ENCODE measurements at regions not wholly inside any gene's neighbourhood (a gene's known extent, or its start where the extent isn't known, plus 50 kb on each side); places are given as distances from the start of the nearest gene placed in this dataset.

DNA sequence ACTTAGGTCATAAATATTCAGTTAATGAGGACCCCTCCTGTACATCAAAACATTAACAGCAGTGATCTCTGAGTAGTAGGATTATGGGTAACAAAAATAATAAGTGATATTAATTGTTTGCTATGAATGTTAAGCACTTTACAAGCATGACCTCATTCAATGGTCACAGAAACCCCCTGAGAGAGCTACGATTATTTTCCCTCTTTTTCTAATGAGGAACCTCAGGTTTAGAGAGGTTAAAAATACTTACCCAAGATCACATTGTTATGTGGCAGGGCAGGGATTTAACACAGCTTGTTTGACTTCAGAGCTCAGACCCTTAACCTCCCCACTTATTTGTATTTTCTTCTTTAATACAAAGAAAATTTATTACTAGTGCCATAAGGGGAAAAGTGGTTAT lies 228.2 kb downstream of the TBL1XR1 start:
- H2AFZ ChIP-seq (ENCODE audit: low read depth, low read length): no peak overlapping the region
- Mint-ChIP-seq H3K36me3 (ENCODE audit: low read depth, unreplicated experiment) (no peaks in the 10 kb centered on the region), H3K9me3 (ENCODE audit: unreplicated experiment) (peaks cover 2% of the 10 kb centered on the region), H3K27me3 (ENCODE audit: low read depth, unreplicated experiment) (no peaks in the 10 kb centered on the region), H3K27ac (ENCODE audit: unreplicated experiment) (no peak overlapping the region), H3K4me1 (ENCODE audit: low read depth, unreplicated experiment) (peaks cover 14% of the 10 kb centered on the region), H3K4me3 (ENCODE audit: unreplicated experiment) (no peak overlapping the region)
- H3K9me3 ChIP-seq (ENCODE audit: insufficient read depth, low read depth, low read length): no peaks in the 10 kb centered on the region
- no peak overlapping the region for H3K4me3 ChIP-seq (ENCODE audit: insufficient read depth, low read depth, low read length)
- H4K20me1 ChIP-seq (ENCODE audit: insufficient read depth, low read length): no peaks in the 10 kb centered on the region
- H3K4me1 ChIP-seq (ENCODE audit: insufficient read depth, low read length): peaks cover 3% of the 10 kb centered on the region
- H3K27me3 ChIP-seq (ENCODE audit: insufficient read depth, low read length): no peaks in the 10 kb centered on the region
- H3K79me2 ChIP-seq (ENCODE audit: insufficient read depth, low read length): no peaks in the 10 kb centered on the region
- no peak for FAIRE-seq
- no peak for DNase-seq (ENCODE audit: low read depth)
- no peak overlapping the region for H3K27ac ChIP-seq (ENCODE audit: low read depth, low read length)
- no peak overlapping the region for H3K9ac ChIP-seq (ENCODE audit: low read length)
- TF ChIP-seq, protein P1, sequence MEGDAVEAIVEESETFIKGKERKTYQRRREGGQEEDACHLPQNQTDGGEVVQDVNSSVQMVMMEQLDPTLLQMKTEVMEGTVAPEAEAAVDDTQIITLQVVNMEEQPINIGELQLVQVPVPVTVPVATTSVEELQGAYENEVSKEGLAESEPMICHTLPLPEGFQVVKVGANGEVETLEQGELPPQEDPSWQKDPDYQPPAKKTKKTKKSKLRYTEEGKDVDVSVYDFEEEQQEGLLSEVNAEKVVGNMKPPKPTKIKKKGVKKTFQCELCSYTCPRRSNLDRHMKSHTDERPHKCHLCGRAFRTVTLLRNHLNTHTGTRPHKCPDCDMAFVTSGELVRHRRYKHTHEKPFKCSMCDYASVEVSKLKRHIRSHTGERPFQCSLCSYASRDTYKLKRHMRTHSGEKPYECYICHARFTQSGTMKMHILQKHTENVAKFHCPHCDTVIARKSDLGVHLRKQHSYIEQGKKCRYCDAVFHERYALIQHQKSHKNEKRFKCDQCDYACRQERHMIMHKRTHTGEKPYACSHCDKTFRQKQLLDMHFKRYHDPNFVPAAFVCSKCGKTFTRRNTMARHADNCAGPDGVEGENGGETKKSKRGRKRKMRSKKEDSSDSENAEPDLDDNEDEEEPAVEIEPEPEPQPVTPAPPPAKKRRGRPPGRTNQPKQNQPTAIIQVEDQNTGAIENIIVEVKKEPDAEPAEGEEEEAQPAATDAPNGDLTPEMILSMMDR (IDR thresholded peaks at IDR 0.05; ENCODE audit: insufficient read depth, low read depth, low read length): no peak
- TF ChIP-seq EZH2 (IDR thresholded peaks at IDR 0.05; ENCODE audit: insufficient read depth, low read length): no peak
- no peaks in the 10 kb centered on the region for H3K36me3 ChIP-seq (ENCODE audit: insufficient read depth, low read length)
- H3K4me2 ChIP-seq (ENCODE audit: low read length): no peak overlapping the region

DNA sequence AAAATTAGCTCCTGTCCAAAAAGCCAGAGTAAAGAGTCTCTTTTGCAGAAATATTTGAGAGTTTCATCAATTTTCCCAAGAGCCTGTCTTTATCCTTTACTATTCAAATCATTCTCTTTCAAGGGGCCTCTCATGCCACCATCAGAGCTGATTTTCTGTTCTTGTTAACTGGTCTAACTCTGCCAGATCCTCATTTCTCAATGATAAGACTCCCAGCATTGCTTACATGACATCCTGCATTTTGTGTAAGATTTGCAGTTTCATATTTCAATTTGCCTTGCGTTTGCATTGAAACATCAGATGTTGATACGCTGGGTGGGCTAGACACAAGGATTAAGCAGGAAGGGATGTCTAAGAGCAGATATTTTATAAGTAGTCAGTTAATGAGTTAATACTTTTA lies 228.7 kb downstream of the TBL1XR1 start:
- H4K20me1 ChIP-seq (ENCODE audit: insufficient read depth, low read length): no peaks in the 10 kb centered on the region
- Mint-ChIP-seq H3K4me1 (ENCODE audit: low read depth, unreplicated experiment) (peaks cover 14% of the 10 kb centered on the region), H3K27me3 (ENCODE audit: low read depth, unreplicated experiment) (no peaks in the 10 kb centered on the region), H3K36me3 (ENCODE audit: low read depth, unreplicated experiment) (no peaks in the 10 kb centered on the region), H3K4me3 (ENCODE audit: unreplicated experiment) (no peak overlapping the region), H3K27ac (ENCODE audit: unreplicated experiment) (no peak overlapping the region), H3K9me3 (ENCODE audit: unreplicated experiment) (peaks cover 2% of the 10 kb centered on the region)
- H3K27me3 ChIP-seq (ENCODE audit: insufficient read depth, low read length): no peaks in the 10 kb centered on the region
- TF ChIP-seq, protein P1 (IDR thresholded peaks at IDR 0.05; ENCODE audit: insufficient read depth, low read depth, low read length): no peak
- TF ChIP-seq EZH2 (IDR thresholded peaks at IDR 0.05; ENCODE audit: insufficient read depth, low read length): no peak
- no peak overlapping the region for H3K9ac ChIP-seq (ENCODE audit: low read length)
- H2AFZ ChIP-seq (ENCODE audit: low read depth, low read length): no peak overlapping the region
- no peaks in the 10 kb centered on the region for H3K36me3 ChIP-seq (ENCODE audit: insufficient read depth, low read length)
- no peak for DNase-seq (ENCODE audit: low read depth)
- peaks cover 3% of the 10 kb centered on the region for H3K4me1 ChIP-seq (ENCODE audit: insufficient read depth, low read length)
- H3K79me2 ChIP-seq (ENCODE audit: insufficient read depth, low read length): no peaks in the 10 kb centered on the region
- no peak overlapping the region for H3K4me2 ChIP-seq (ENCODE audit: low read length)
- no peak overlapping the region for H3K27ac ChIP-seq (ENCODE audit: low read depth, low read length)
- H3K4me3 ChIP-seq (ENCODE audit: insufficient read depth, low read depth, low read length): no peak overlapping the region
- no peak for FAIRE-seq
- H3K9me3 ChIP-seq (ENCODE audit: insufficient read depth, low read depth, low read length): no peaks in the 10 kb centered on the region

DNA sequence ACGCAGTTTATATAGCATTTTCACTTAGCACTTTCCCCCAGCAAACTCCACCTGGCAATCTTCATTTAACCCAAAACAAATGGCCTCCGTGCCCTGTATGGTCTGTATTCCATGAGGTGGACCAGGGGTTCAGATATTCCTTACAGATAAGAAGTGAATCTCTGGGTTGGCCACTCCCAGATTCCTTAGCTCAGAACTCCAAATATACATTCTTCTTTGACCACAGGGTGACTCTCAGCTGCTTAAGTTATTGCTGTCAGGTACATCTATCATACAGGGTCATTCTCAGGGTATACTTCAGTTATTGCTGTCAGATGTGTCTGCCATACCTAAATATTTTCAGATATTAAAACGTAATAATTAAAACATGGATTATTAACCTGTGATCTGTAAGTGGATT lies 229.8 kb downstream of the TBL1XR1 start:
- peaks cover 2% of the 10 kb centered on the region for H3K9me3 Mint-ChIP-seq (ENCODE audit: unreplicated experiment)
- DNase-seq (ENCODE audit: low read depth): peak; percentile 75
- Histone ChIP-seq H3K27me3 (ENCODE audit: insufficient read depth, low read length) (no peaks in the 10 kb centered on the region), H3K79me2 (ENCODE audit: insufficient read depth, low read length) (no peaks in the 10 kb centered on the region), H3K27ac (ENCODE audit: low read depth, low read length) (no peak overlapping the region), H4K20me1 (ENCODE audit: insufficient read depth, low read length) (no peaks in the 10 kb centered on the region), H3K36me3 (ENCODE audit: insufficient read depth, low read length) (no peaks in the 10 kb centered on the region), H3K9me3 (ENCODE audit: insufficient read depth, low read depth, low read length) (no peaks in the 10 kb centered on the region), H3K4me3 (ENCODE audit: insufficient read depth, low read depth, low read length) (no peak overlapping the region), H3K4me1 (ENCODE audit: insufficient read depth, low read length) (peaks cover 3% of the 10 kb centered on the region), H3K4me2 (ENCODE audit: low read length) (no peak overlapping the region), H2AFZ (ENCODE audit: low read depth, low read length) (no peak overlapping the region), H3K9ac (ENCODE audit: low read length) (no peak overlapping the region)
- no peaks in the 10 kb centered on the region for H3K27me3 Mint-ChIP-seq (ENCODE audit: low read depth, unreplicated experiment)
- TF ChIP-seq, protein P1 (IDR thresholded peaks at IDR 0.05; ENCODE audit: insufficient read depth, low read depth, low read length): no peak
- no peak for TF ChIP-seq EZH2 (IDR thresholded peaks at IDR 0.05; ENCODE audit: insufficient read depth, low read length)
- H3K27ac Mint-ChIP-seq (ENCODE audit: unreplicated experiment): no peak overlapping the region
- H3K4me3 Mint-ChIP-seq (ENCODE audit: unreplicated experiment): no peak overlapping the region
- no peak for FAIRE-seq
- H3K4me1 Mint-ChIP-seq (ENCODE audit: low read depth, unreplicated experiment): peaks cover 15% of the 10 kb centered on the region
- no peaks in the 10 kb centered on the region for H3K36me3 Mint-ChIP-seq (ENCODE audit: low read depth, unreplicated experiment)

Data from astrocyte (in vitro differentiated cells and primary cell).